GM18499 (cell line): ENCODE measurements at regions not wholly inside any gene's neighbourhood (a gene's known extent, or its start where the extent isn't known, plus 50 kb on each side); places are given as distances from the start of the nearest gene placed in this dataset.

Source experiments
- ATAC-seq: cut with Tn5 transposase; IDR thresholded peaks from one replicate; pipeline ENCODE4 v1.9.1; 2021; ENCODE audit warnings: moderate number of reproducible peaks; ENCODE audit not compliant: insufficient read depth, unreplicated experiment

GRCh38 chr12:28807535-28807934 is 341.5 kb upstream of the FAR2 start:
- ATAC-seq: no peak

GRCh38 chr12:28811457-28811856 is 337.6 kb upstream of the FAR2 start:
- no peak for ATAC-seq

GRCh38 chr12:28814246-28814645 is 334.8 kb upstream of the FAR2 start:
- ATAC-seq: no peak

GRCh38 chr12:28817524-28817923 is 331.6 kb upstream of the FAR2 start:
- no peak for ATAC-seq

- ATAC-seq: no peak
Observed at GRCh38 chr12:28824193-28824846, 324.8 kb upstream of the FAR2 start.

- ATAC-seq: no peak
Observed at GRCh38 chr12:28824849-28825248, 324.2 kb upstream of the FAR2 start.

- ATAC-seq: no peak
Observed at GRCh38 chr12:28826766-28827165, 322.3 kb upstream of the FAR2 start.

GRCh38 chr12:28827861-28828260 is 321.2 kb upstream of the FAR2 start:
- ATAC-seq: no peak

- no peak for ATAC-seq
Observed at GRCh38 chr12:28828318-28828717, 320.8 kb upstream of the FAR2 start.

- no peak for ATAC-seq
Observed at GRCh38 chr12:28830491-28830890, 318.6 kb upstream of the FAR2 start.

- no peak for ATAC-seq
Observed at GRCh38 chr12:28844718-28845117, 304.4 kb upstream of the FAR2 start.

- no peak for ATAC-seq
Observed at GRCh38 chr12:28851781-28852180, 297.3 kb upstream of the FAR2 start.

- no peak for ATAC-seq
Observed at GRCh38 chr12:28855761-28856310, 293.2 kb upstream of the FAR2 start.

GRCh38 chr12:28857369-28857768 is 291.7 kb upstream of the FAR2 start:
- ATAC-seq: no peak

GRCh38 chr12:28859551-28859950 is 289.5 kb upstream of the FAR2 start:
- ATAC-seq: no peak

GRCh38 chr12:28865776-28866175 is 283.3 kb upstream of the FAR2 start:
- no peak for ATAC-seq

GRCh38 chr12:28866296-28866695 is 282.8 kb upstream of the FAR2 start:
- ATAC-seq: no peak

- no peak for ATAC-seq
Observed at GRCh38 chr12:28866715-28867503, 282.2 kb upstream of the FAR2 start.

GRCh38 chr12:28868414-28868813 is 280.7 kb upstream of the FAR2 start:
- ATAC-seq: no peak

GRCh38 chr12:28869197-28869596 is 279.9 kb upstream of the FAR2 start:
- no peak for ATAC-seq

- no peak for ATAC-seq
Observed at GRCh38 chr12:28870839-28871440, 278.1 kb upstream of the FAR2 start.
